ENCODE measurements at regions not wholly inside any gene's neighbourhood (a gene's known extent, or its start where the extent isn't known, plus 50 kb on each side); places are given as distances from the start of the nearest gene placed in this dataset.
A peak's percentile ranks its signal among the peaks of the same experiment; 100 is the strongest.
"Not testable (repeated sequence)": the region's sequence is repeated elsewhere in the genome, so short reads cannot be mapped to it uniquely, and the experiment has no call there.

DNA sequence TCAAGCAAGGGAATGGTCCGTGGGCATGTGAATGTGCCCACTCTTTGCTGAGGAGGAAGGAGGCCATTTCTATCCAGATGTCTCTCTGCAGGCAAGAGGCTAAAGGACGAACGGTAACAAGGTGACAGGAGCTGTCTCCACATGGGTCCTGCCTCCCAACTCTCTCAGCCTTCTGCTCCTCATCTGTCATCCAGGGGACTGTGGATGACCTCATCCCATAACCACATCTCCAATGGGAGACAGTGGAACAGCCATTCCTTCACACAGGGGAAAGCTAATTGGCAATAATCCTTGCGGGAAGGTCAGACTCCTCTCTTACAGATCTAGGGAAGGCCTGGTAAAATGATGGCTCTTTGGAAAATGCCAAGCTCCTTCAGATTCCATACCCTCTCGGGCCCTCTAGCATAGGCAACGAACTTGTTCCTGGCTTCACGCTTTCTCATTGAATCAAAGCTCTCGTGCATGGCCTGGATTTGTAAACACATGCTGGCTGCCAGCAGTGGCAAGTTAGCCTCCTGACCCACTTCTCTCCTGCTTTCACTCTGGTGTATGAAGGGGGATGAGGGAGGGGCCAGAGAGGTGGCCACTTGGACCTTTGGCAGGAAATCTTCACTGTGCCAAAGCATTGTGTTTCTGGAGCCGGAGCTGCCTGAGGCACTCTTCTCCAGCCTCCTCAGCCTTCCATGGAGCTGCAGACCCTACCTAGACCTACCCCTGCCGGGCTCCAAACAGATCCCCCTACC lies 94.5 kb upstream of the FAM72C start:
- not testable (repeated sequence) for H3K4me1 Mint-ChIP-seq (ENCODE audit: unreplicated experiment); H3K9me3 Mint-ChIP-seq (ENCODE audit: unreplicated experiment); H3K36me3 Mint-ChIP-seq (ENCODE audit: unreplicated experiment); H3K27ac Mint-ChIP-seq (ENCODE audit: unreplicated experiment); H3K27me3 Mint-ChIP-seq (ENCODE audit: unreplicated experiment); DNase-seq (ENCODE audit: extremely low spot score, unreplicated experiment); H3K4me3 Mint-ChIP-seq (ENCODE audit: unreplicated experiment)

GRCh38 chr1:144065299-144066060 lies 93.7 kb upstream of the FAM72C start:
- not testable (repeated sequence) for H3K27ac Mint-ChIP-seq (ENCODE audit: unreplicated experiment); H3K27me3 Mint-ChIP-seq (ENCODE audit: unreplicated experiment); H3K9me3 Mint-ChIP-seq (ENCODE audit: unreplicated experiment); H3K4me3 Mint-ChIP-seq (ENCODE audit: unreplicated experiment); DNase-seq (ENCODE audit: extremely low spot score, unreplicated experiment); H3K4me1 Mint-ChIP-seq (ENCODE audit: unreplicated experiment); H3K36me3 Mint-ChIP-seq (ENCODE audit: unreplicated experiment)

GRCh38 chr1:144049365-144049764 lies 77.6 kb upstream of the FAM72C start:
- not testable (repeated sequence) for H3K4me1 Mint-ChIP-seq (ENCODE audit: unreplicated experiment); H3K27ac Mint-ChIP-seq (ENCODE audit: unreplicated experiment); H3K9me3 Mint-ChIP-seq (ENCODE audit: unreplicated experiment); H3K27me3 Mint-ChIP-seq (ENCODE audit: unreplicated experiment); H3K36me3 Mint-ChIP-seq (ENCODE audit: unreplicated experiment); H3K4me3 Mint-ChIP-seq (ENCODE audit: unreplicated experiment); DNase-seq (ENCODE audit: extremely low spot score, unreplicated experiment)

- H3K4me1 Mint-ChIP-seq (ENCODE audit: unreplicated experiment); H3K36me3 Mint-ChIP-seq (ENCODE audit: unreplicated experiment); H3K4me3 Mint-ChIP-seq (ENCODE audit: unreplicated experiment); H3K9me3 Mint-ChIP-seq (ENCODE audit: unreplicated experiment); H3K27ac Mint-ChIP-seq (ENCODE audit: unreplicated experiment); DNase-seq (ENCODE audit: extremely low spot score, unreplicated experiment); H3K27me3 Mint-ChIP-seq (ENCODE audit: unreplicated experiment): not testable (repeated sequence)
Observed at GRCh38 chr1:144046645-144047044, 74.9 kb upstream of the FAM72C start.

- not testable (repeated sequence) for DNase-seq (ENCODE audit: extremely low spot score, unreplicated experiment); H3K4me3 Mint-ChIP-seq (ENCODE audit: unreplicated experiment); H3K36me3 Mint-ChIP-seq (ENCODE audit: unreplicated experiment); H3K9me3 Mint-ChIP-seq (ENCODE audit: unreplicated experiment); H3K4me1 Mint-ChIP-seq (ENCODE audit: unreplicated experiment); H3K27ac Mint-ChIP-seq (ENCODE audit: unreplicated experiment); H3K27me3 Mint-ChIP-seq (ENCODE audit: unreplicated experiment)
- TF ChIP-seq, protein P1, sequence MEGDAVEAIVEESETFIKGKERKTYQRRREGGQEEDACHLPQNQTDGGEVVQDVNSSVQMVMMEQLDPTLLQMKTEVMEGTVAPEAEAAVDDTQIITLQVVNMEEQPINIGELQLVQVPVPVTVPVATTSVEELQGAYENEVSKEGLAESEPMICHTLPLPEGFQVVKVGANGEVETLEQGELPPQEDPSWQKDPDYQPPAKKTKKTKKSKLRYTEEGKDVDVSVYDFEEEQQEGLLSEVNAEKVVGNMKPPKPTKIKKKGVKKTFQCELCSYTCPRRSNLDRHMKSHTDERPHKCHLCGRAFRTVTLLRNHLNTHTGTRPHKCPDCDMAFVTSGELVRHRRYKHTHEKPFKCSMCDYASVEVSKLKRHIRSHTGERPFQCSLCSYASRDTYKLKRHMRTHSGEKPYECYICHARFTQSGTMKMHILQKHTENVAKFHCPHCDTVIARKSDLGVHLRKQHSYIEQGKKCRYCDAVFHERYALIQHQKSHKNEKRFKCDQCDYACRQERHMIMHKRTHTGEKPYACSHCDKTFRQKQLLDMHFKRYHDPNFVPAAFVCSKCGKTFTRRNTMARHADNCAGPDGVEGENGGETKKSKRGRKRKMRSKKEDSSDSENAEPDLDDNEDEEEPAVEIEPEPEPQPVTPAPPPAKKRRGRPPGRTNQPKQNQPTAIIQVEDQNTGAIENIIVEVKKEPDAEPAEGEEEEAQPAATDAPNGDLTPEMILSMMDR (IDR thresholded peaks at IDR 0.05): peak; percentile 20
Observed at GRCh38 chr1:144045751-144046546, 74.2 kb upstream of the FAM72C start.

DNA sequence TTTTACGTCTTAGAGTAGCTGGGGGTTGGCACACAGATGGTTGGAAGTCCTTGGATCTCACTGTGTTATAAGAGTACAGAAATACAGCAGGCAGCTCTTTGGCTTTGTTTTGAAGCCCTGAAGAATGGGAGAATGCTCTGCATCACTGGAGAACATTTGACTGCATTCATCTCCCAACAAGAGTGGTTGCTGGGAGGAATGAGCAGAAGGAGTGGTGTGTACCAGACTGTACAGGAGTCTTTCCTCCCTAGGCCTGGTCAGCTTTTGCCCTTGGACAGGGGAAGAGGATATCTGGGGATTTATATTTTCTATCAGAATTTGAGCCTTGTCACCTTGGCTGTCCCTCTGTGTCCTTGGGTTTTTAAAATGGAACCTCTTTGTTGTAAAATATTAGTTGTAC lies 70.5 kb upstream of the FAM72C start:
- H3K4me3 Mint-ChIP-seq (ENCODE audit: unreplicated experiment); H3K36me3 Mint-ChIP-seq (ENCODE audit: unreplicated experiment): not testable (repeated sequence)

GRCh38 chr1:144040293-144040692 lies 68.5 kb upstream of the FAM72C start:
- H3K27me3 Mint-ChIP-seq (ENCODE audit: unreplicated experiment); H3K9me3 Mint-ChIP-seq (ENCODE audit: unreplicated experiment); H3K4me1 Mint-ChIP-seq (ENCODE audit: unreplicated experiment): not testable (repeated sequence)

More for the DNA sequence above, 70.5 kb upstream of the FAM72C start:
- not testable (repeated sequence) for H3K9me3 Mint-ChIP-seq (ENCODE audit: unreplicated experiment); H3K27ac Mint-ChIP-seq (ENCODE audit: unreplicated experiment); H3K4me1 Mint-ChIP-seq (ENCODE audit: unreplicated experiment); H3K27me3 Mint-ChIP-seq (ENCODE audit: unreplicated experiment); DNase-seq (ENCODE audit: extremely low spot score, unreplicated experiment)

DNA sequence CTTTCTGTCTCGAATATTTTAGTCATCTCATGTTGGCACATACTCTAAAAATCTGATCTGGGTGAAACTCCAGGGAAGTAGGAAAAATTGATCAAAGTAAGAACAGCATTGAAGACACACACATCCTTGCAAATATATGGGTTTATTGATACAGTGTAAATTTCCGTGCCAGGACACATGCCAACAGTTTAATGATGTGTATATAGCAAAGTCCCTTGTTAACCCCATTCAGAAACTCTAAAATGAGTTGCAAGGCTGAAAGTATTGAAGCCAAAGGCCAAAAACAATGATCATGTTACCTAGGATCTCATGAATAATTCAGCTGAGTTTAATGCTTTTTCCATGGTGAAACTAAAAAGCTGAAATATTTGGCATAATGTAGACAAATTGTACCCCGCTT lies 62.3 kb upstream of the FAM72C start:
- H3K4me3 Mint-ChIP-seq (ENCODE audit: unreplicated experiment); H3K36me3 Mint-ChIP-seq (ENCODE audit: unreplicated experiment); H3K4me1 Mint-ChIP-seq (ENCODE audit: unreplicated experiment); H3K27ac Mint-ChIP-seq (ENCODE audit: unreplicated experiment); H3K27me3 Mint-ChIP-seq (ENCODE audit: unreplicated experiment); DNase-seq (ENCODE audit: extremely low spot score, unreplicated experiment); H3K9me3 Mint-ChIP-seq (ENCODE audit: unreplicated experiment): not testable (repeated sequence)

More at GRCh38 chr1:144040293-144040692, 68.5 kb upstream of the FAM72C start:
- H3K4me3 Mint-ChIP-seq (ENCODE audit: unreplicated experiment); H3K27ac Mint-ChIP-seq (ENCODE audit: unreplicated experiment); H3K36me3 Mint-ChIP-seq (ENCODE audit: unreplicated experiment); DNase-seq (ENCODE audit: extremely low spot score, unreplicated experiment): not testable (repeated sequence)

DNA sequence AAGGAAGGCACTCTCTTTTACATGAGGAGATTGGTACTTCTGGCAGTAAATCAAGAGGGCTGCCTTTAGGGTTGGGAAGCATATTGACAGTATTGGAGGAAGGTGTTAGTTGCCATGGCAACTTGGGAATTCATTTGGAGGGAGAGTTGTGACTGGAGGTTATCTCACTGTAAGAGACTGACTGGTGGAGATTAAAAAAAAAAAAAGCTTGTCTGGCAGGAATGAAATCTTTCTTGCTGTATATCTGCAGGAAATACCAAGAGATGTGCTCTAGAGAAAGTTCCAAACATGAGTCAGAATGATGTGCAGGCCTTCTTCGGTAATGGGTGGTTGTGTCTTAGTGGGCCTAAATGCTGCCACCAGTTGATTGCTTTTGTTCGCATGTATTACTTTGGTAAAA lies 59.8 kb upstream of the FAM72C start:
- H3K9me3 Mint-ChIP-seq (ENCODE audit: unreplicated experiment); H3K4me1 Mint-ChIP-seq (ENCODE audit: unreplicated experiment); H3K27me3 Mint-ChIP-seq (ENCODE audit: unreplicated experiment); H3K4me3 Mint-ChIP-seq (ENCODE audit: unreplicated experiment); DNase-seq (ENCODE audit: extremely low spot score, unreplicated experiment); H3K27ac Mint-ChIP-seq (ENCODE audit: unreplicated experiment); H3K36me3 Mint-ChIP-seq (ENCODE audit: unreplicated experiment): not testable (repeated sequence)

- not testable (repeated sequence) for H3K4me3 Mint-ChIP-seq (ENCODE audit: unreplicated experiment); H3K27ac Mint-ChIP-seq (ENCODE audit: unreplicated experiment); H3K4me1 Mint-ChIP-seq (ENCODE audit: unreplicated experiment); DNase-seq (ENCODE audit: extremely low spot score, unreplicated experiment); H3K27me3 Mint-ChIP-seq (ENCODE audit: unreplicated experiment); H3K9me3 Mint-ChIP-seq (ENCODE audit: unreplicated experiment); H3K36me3 Mint-ChIP-seq (ENCODE audit: unreplicated experiment)
Observed at GRCh38 chr1:144026022-144026421, 54.2 kb upstream of the FAM72C start.

Measured in osteocyte (in vitro differentiated cells).